ENCODE measurements at regions not wholly inside any gene's neighbourhood (a gene's known extent, or its start where the extent isn't known, plus 50 kb on each side); places are given as distances from the start of the nearest gene placed in this dataset.

DNA sequence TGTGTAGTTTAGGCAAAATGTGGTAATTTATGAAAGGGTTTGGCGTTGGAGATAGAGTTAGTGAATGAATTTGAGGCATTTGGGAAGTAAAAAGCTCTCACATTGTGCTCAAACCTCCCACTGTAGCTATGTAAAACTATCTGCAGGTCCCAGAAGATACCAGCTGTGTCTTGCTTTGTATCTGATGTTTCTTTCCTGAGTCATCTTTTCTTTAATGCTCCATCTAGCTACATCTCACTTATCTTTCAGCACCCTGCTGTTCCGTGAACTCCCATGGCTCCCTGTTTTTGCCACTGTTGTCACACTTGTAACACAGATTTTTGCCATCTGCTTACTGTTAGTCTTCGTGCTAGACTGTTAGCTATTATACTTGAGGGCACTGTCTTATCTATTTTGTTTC is 253.1 kb downstream of the NPR3 start:
- Histone ChIP-seq H3K4me1 (no peaks in the 10 kb centered on the region), H3K27me3 (no peaks in the 10 kb centered on the region), H3K27ac (no peak overlapping the region), H3K9me3 (no peaks in the 10 kb centered on the region), H3K36me3 (no peaks in the 10 kb centered on the region), H3K9ac (ENCODE audit: low read depth in 2 of 2, low read length in 2 of 2) (no peak overlapping the region), H3K4me3 (no peak overlapping the region)
- intact Hi-C loops (cut with DNase I): no loop called here
- DNase-seq: no peak
- TF ChIP-seq, protein P1, sequence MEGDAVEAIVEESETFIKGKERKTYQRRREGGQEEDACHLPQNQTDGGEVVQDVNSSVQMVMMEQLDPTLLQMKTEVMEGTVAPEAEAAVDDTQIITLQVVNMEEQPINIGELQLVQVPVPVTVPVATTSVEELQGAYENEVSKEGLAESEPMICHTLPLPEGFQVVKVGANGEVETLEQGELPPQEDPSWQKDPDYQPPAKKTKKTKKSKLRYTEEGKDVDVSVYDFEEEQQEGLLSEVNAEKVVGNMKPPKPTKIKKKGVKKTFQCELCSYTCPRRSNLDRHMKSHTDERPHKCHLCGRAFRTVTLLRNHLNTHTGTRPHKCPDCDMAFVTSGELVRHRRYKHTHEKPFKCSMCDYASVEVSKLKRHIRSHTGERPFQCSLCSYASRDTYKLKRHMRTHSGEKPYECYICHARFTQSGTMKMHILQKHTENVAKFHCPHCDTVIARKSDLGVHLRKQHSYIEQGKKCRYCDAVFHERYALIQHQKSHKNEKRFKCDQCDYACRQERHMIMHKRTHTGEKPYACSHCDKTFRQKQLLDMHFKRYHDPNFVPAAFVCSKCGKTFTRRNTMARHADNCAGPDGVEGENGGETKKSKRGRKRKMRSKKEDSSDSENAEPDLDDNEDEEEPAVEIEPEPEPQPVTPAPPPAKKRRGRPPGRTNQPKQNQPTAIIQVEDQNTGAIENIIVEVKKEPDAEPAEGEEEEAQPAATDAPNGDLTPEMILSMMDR (IDR thresholded peaks at IDR 0.05): no peak

DNA sequence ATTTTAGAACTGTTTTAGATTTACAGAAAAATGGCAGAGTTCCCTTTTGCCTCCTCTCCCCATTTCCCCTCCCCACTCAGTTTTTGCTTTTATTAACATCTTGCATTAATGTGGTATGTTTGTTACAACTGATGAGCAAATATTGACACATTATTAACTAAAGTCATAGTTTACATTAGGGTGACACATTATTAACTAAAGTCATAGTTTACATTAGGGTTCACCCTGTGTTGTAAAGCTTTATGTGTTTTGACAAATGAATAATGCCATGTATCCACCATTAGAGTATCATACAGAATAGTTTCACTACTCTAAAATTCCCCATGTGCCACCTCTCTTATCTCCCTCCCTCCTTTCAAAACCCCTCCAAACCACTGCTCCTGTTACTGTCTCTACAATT is 262.5 kb downstream of the NPR3 start:
- H3K27me3 ChIP-seq: no peaks in the 10 kb centered on the region
- no peaks in the 10 kb centered on the region for H3K9me3 ChIP-seq
- TF ChIP-seq, protein P1 (IDR thresholded peaks at IDR 0.05): no peak
- no peak overlapping the region for H3K27ac ChIP-seq
- no peaks in the 10 kb centered on the region for H3K36me3 ChIP-seq
- intact Hi-C loops (cut with DNase I): no loop called here
- no peak for DNase-seq
- no peaks in the 10 kb centered on the region for H3K4me1 ChIP-seq
- H3K4me3 ChIP-seq: no peak overlapping the region
- H3K9ac ChIP-seq (ENCODE audit: low read depth in 2 of 2, low read length in 2 of 2): no peak overlapping the region

GRCh38 chr5:32975656-32976375 is 264.7 kb downstream of the NPR3 start:
- TF ChIP-seq, protein P1 (IDR thresholded peaks at IDR 0.05): no peak
- H3K9me3 ChIP-seq: no peaks in the 10 kb centered on the region
- H3K4me3 ChIP-seq: no peak overlapping the region
- no peak overlapping the region for H3K27ac ChIP-seq
- H3K27me3 ChIP-seq: no peaks in the 10 kb centered on the region
- no peak overlapping the region for H3K9ac ChIP-seq (ENCODE audit: low read depth in 2 of 2, low read length in 2 of 2)
- H3K36me3 ChIP-seq: no peaks in the 10 kb centered on the region
- DNase-seq: no peak
- intact Hi-C loops (cut with DNase I): no loop called here
- no peaks in the 10 kb centered on the region for H3K4me1 ChIP-seq

GRCh38 chr5:32981061-32981460 is 269.9 kb downstream of the NPR3 start:
- no peaks in the 10 kb centered on the region for H3K36me3 ChIP-seq
- no peaks in the 10 kb centered on the region for H3K4me1 ChIP-seq
- TF ChIP-seq, protein P1 (IDR thresholded peaks at IDR 0.05): no peak

GRCh38 chr5:32984851-32985610 is 273.9 kb downstream of the NPR3 start:
- no peaks in the 10 kb centered on the region for H3K4me1 ChIP-seq
- no peak for DNase-seq
- TF ChIP-seq, protein P1 (IDR thresholded peaks at IDR 0.05): no peak
- intact Hi-C loops (cut with DNase I): no loop called here
- H3K4me3 ChIP-seq: no peak overlapping the region
- H3K9me3 ChIP-seq: no peaks in the 10 kb centered on the region
- H3K9ac ChIP-seq (ENCODE audit: low read depth in 2 of 2, low read length in 2 of 2): no peak overlapping the region
- H3K27ac ChIP-seq: no peak overlapping the region
- H3K27me3 ChIP-seq: no peaks in the 10 kb centered on the region
- H3K36me3 ChIP-seq: no peaks in the 10 kb centered on the region

More at GRCh38 chr5:32981061-32981460, 269.9 kb downstream of the NPR3 start:
- no peak for DNase-seq
- H3K27ac ChIP-seq: no peak overlapping the region
- H3K4me3 ChIP-seq: no peak overlapping the region
- intact Hi-C loops (cut with DNase I): no loop called here
- H3K9me3 ChIP-seq: no peaks in the 10 kb centered on the region
- no peaks in the 10 kb centered on the region for H3K27me3 ChIP-seq
- no peak overlapping the region for H3K9ac ChIP-seq (ENCODE audit: low read depth in 2 of 2, low read length in 2 of 2)

All from colonic mucosa (tissue), 4 donors.